ENCODE measurements at regions not wholly inside any gene's neighbourhood (a gene's known extent, or its start where the extent isn't known, plus 50 kb on each side); places are given as distances from the start of the nearest gene placed in this dataset.
A peak's percentile ranks its signal among the peaks of the same experiment; 100 is the strongest.

DNA sequence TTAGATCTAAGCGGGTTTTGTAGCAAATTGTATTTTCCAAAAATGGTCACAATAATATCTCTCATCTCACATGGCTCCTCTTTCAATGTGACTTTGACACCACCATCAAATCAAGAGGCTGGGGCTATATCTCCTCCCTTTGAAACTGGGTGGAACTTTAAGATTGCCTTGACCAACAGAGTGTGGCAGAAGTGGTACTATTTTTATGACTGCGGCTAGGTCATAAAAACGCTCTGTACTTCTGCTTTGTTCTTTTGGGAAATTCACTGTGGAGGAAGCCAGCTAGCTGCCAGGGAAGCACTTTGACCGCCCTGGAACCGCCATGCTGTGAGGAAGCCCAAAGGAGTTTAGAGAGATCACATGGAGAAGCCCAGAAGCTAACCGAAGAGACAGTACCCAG, 50.7 kb upstream of the ACOT11 start:
- H3K4me3 Mint-ChIP-seq: no peak overlapping the region
- H3K27ac Mint-ChIP-seq: no peak overlapping the region
- H3K4me1 Mint-ChIP-seq: peaks cover 8% of the 10 kb centered on the region
- DNase-seq: no peak
- H3K36me3 Mint-ChIP-seq (ENCODE audit: low read depth): no peaks in the 10 kb centered on the region
- H3K9me3 Mint-ChIP-seq: no peaks in the 10 kb centered on the region
- peaks cover 57% of the 10 kb centered on the region for H3K27me3 Mint-ChIP-seq
- intact Hi-C loops (cut with micrococcal nuclease): loop anchor here (5.0 kb wide), 2 partner anchors 45 to 365 kb away; no protein-coding TSS in a partner anchor

DNA sequence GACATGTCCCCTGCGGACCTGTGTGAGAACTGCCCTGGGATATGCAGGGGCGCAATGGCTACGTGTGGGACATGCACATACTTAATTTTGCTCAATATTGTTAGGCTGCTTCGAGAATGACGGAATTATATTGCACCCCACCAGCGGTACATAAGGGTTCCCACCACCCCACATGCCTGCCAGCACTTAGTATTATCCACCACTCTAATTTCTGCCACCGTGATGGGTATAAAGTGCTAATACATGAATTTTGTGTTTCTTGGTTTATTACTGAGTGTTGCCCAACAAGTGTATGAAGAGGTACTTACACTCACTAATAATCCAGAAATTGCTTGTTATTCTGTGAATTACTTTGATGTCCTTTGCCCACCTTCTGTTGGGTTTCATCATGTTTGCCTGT, 52.1 kb upstream of the ACOT11 start:
- Mint-ChIP-seq H3K36me3 (ENCODE audit: low read depth) (no peaks in the 10 kb centered on the region), H3K27me3 (peaks cover 52% of the 10 kb centered on the region), H3K27ac (no peak overlapping the region), H3K9me3 (no peaks in the 10 kb centered on the region), H3K4me1 (peaks cover 8% of the 10 kb centered on the region), H3K4me3 (no peak overlapping the region)
- no peak for DNase-seq
- intact Hi-C loops (cut with micrococcal nuclease): loop anchor here (5.0 kb wide), 2 partner anchors 46 to 364 kb away; no protein-coding TSS in a partner anchor

- Mint-ChIP-seq H3K4me3 (no peak overlapping the region), H3K36me3 (ENCODE audit: low read depth) (no peaks in the 10 kb centered on the region), H3K27me3 (peaks cover 44% of the 10 kb centered on the region)
Observed at GRCh38 chr1:54493608-54494007, 54.4 kb upstream of the ACOT11 start.

GRCh38 chr1:54490361-54491248, 57.4 kb upstream of the ACOT11 start:
- H3K36me3 Mint-ChIP-seq (ENCODE audit: low read depth): no peaks in the 10 kb centered on the region
- peak; percentile 76 for DNase-seq
- H3K4me1 Mint-ChIP-seq: peaks cover 27% of the 10 kb centered on the region
- H3K9me3 Mint-ChIP-seq: no peaks in the 10 kb centered on the region
- peak overlapping the region; percentile 17 for H3K27ac Mint-ChIP-seq
- intact Hi-C loops (cut with micrococcal nuclease): no loop called here
- H3K4me3 Mint-ChIP-seq: peak overlapping the region; percentile 34
- peaks cover 31% of the 10 kb centered on the region for H3K27me3 Mint-ChIP-seq

More at GRCh38 chr1:54493608-54494007, 54.4 kb upstream of the ACOT11 start:
- no peak for DNase-seq
- intact Hi-C loops (cut with micrococcal nuclease): no loop called here
- H3K4me1 Mint-ChIP-seq: peaks cover 10% of the 10 kb centered on the region
- no peaks in the 10 kb centered on the region for H3K9me3 Mint-ChIP-seq
- H3K27ac Mint-ChIP-seq: no peak overlapping the region

DNA sequence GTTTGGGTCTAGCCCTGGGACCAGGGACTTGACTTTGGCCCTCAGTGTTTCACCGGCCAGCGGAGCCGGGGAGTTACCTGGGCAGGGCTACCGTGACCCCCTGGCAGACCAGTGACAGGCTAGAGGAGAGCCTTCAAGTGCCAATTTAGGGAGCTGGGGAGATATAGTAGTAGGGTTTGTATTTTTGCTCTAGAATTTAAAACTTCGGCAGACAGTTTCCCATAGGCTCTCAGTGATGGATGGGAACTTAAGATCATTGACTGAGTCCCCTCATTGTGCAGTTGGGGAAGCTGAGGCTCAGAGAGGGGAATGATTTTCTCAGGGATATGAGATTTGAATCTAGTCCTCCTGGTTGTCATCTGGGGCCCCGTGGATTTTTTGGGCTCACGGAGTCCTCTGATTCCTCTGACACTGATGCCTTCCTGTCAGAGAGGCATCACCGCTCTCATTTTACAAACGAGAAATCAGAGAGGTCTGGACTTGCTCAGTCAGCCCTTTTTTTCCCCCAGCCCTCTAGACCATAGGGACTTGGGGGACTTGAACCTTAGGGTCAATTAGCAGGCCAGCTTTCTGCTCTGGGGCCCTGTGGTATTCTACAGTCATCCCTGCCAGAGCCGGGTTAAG, 58.3 kb upstream of the ACOT11 start:
- Mint-ChIP-seq H3K27me3 (peaks cover 33% of the 10 kb centered on the region), H3K4me3 (peak overlapping the region; percentile 86), H3K36me3 (ENCODE audit: low read depth) (no peaks in the 10 kb centered on the region), H3K4me1 (peaks cover 31% of the 10 kb centered on the region), H3K27ac (peak overlapping the region; percentile 42), H3K9me3 (no peaks in the 10 kb centered on the region)
- intact Hi-C loops (cut with micrococcal nuclease): loop anchor here (1.0 to 5.0 kb wide), 7 partner anchors 132 to 419 kb away; partner anchors contain the start of genes CYB5RL and MRPL37
- peak; percentile 63 for DNase-seq

DNA sequence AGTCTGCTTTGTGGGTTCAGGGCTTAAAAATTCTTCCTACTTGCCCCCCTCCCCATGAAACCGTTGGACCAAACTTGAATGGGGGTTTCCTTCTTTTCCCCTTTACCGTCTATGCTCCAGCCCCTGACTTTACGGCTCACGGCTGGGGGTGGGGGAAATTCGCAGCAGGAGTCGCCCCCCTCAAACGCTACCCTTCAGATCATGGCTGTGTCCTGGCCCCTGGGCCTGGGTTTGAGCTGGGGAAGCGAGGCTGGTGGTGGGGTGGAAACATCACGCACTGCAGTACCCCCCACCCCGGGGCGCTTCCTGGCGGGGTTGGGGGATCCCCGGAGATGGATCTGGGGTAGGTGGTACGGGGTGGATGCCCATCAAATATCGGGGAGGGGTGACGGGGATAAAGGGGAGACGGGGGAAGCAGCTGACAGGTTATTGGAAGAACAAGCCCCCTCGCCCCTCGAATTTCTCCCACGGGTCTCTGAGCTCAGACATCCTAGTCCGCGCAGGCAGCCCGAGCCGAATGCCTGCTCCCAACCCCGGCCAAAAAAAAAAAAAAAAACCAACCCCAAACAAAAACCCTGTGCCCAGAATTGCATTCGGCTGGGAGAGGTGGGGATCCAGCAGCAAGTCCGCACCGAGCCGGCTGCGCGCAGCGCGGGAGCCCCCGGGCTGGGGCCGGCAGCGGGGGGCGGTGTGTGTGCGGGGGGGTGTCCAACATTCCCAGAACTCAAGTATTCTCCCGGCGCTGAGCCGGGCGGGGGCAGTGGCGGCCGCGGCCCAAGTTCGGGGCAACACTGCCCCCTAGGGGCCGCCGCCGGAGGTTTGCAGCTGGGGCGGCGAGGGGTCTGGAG, 59.0 kb upstream of the ACOT11 start:
- Mint-ChIP-seq H3K4me3 (peak overlapping the region; percentile 86), H3K4me1 (peaks cover 31% of the 10 kb centered on the region), H3K36me3 (ENCODE audit: low read depth) (no peaks in the 10 kb centered on the region), H3K27me3 (peaks cover 29% of the 10 kb centered on the region), H3K9me3 (no peaks in the 10 kb centered on the region), H3K27ac (peak overlapping the region; percentile 69)
- peak; percentile 94 for DNase-seq
- intact Hi-C loops (cut with micrococcal nuclease): loop anchor here (1.0 to 5.0 kb wide), 8 partner anchors 82 to 419 kb away; partner anchors contain the start of genes CYB5RL and MRPL37

DNA sequence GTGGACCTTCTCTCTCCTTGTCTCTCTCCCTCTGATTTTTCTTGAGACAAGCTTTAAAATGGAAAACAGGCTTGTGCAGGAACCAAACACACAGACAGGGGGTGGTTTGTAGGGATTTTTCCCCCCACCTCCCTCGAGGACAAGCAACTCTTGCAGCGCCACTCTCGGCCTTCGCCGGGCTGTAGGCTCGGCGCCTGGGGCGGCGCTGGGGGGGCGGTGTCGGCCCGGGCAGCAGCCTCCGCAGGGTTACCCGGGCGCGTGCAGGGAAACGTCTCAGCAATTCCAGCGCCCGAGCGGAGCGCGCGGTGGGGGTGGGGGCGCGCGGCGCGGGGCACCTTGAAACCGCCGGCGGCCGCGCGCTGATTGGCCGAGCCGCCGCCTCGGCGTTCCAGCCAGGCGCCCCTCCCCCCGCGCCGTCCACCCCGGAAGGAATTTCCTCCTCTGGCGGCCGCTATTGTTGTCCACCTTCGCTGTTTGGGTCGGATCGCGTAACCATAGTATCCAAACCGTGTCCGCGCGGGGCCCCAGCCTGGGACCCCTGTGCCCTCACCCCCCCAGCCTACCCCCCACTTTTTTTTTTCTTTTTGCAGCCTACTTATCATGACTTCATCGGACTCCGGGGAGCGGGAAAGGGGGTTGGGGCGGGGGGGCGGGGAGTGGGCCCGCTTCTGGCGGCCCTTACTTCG, 59.8 kb upstream of the ACOT11 start:
- Mint-ChIP-seq H3K9me3 (no peaks in the 10 kb centered on the region), H3K4me3 (peak overlapping the region; percentile 86), H3K36me3 (ENCODE audit: low read depth) (no peaks in the 10 kb centered on the region), H3K27ac (peak overlapping the region; percentile 86), H3K4me1 (peaks cover 31% of the 10 kb centered on the region), H3K27me3 (peaks cover 29% of the 10 kb centered on the region)
- intact Hi-C loops (cut with micrococcal nuclease): loop anchor here (1.0 to 5.0 kb wide), 4 partner anchors 81 to 257 kb away; no protein-coding TSS in a partner anchor
- peak; percentile 94 for DNase-seq

DNA sequence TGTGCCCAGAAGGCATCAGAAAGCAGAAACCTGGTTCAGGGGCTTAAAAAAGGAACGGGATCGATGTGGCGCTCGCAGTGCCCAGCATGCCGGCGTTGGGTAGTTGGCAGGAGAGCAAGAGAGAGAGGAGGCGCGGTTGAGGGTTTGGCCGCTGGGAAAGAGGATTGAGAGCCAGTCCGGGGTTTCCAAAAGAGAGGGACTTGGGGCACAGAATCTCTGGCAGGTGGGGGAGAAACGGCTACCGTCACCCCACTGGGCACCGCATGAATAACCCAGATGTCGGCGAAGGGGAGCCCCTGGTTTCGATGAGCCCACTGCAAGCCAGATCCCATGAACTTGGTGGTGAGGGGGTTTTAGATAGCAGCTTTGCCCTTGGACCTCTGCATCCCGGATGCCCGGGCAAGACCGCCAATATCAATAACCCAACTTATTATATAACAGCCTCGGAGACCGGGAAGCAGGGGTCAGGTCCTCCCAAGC, 60.4 kb upstream of the ACOT11 start:
- intact Hi-C loops (cut with micrococcal nuclease): loop anchor here (1.0 to 5.0 kb wide), 4 partner anchors 80 to 257 kb away; no protein-coding TSS in a partner anchor
- H3K4me3 Mint-ChIP-seq: peak overlapping the region; percentile 76
- no peaks in the 10 kb centered on the region for H3K9me3 Mint-ChIP-seq
- no peak for DNase-seq
- no peaks in the 10 kb centered on the region for H3K36me3 Mint-ChIP-seq (ENCODE audit: low read depth)
- peak overlapping the region; percentile 84 for H3K27ac Mint-ChIP-seq
- peaks cover 29% of the 10 kb centered on the region for H3K27me3 Mint-ChIP-seq
- peaks cover 31% of the 10 kb centered on the region for H3K4me1 Mint-ChIP-seq

GRCh38 chr1:54486907-54487306, 61.1 kb upstream of the ACOT11 start:
- Mint-ChIP-seq H3K4me1 (peaks cover 32% of the 10 kb centered on the region), H3K4me3 (peak overlapping the region; percentile 76)

GRCh38 chr1:54485416-54485815, 62.6 kb upstream of the ACOT11 start:
- H3K4me3 Mint-ChIP-seq: no peak overlapping the region
- intact Hi-C loops (cut with micrococcal nuclease): loop anchor here (5.0 kb wide), 1 partner anchor 128 kb away; no protein-coding TSS in a partner anchor
- no peaks in the 10 kb centered on the region for H3K9me3 Mint-ChIP-seq
- peaks cover 20% of the 10 kb centered on the region for H3K27me3 Mint-ChIP-seq
- H3K36me3 Mint-ChIP-seq (ENCODE audit: low read depth): no peaks in the 10 kb centered on the region
- DNase-seq: no peak
- no peak overlapping the region for H3K27ac Mint-ChIP-seq
- H3K4me1 Mint-ChIP-seq: peaks cover 43% of the 10 kb centered on the region

More at GRCh38 chr1:54486907-54487306, 61.1 kb upstream of the ACOT11 start:
- DNase-seq: no peak
- Mint-ChIP-seq H3K27me3 (peaks cover 29% of the 10 kb centered on the region), H3K36me3 (ENCODE audit: low read depth) (no peaks in the 10 kb centered on the region), H3K27ac (no peak overlapping the region), H3K9me3 (no peaks in the 10 kb centered on the region)
- intact Hi-C loops (cut with micrococcal nuclease): loop anchor here (5.0 kb wide), 1 partner anchor 130 kb away; no protein-coding TSS in a partner anchor

- intact Hi-C loops (cut with micrococcal nuclease): no loop called here
- DNase-seq: no peak
- H3K9me3 Mint-ChIP-seq: no peaks in the 10 kb centered on the region
- H3K4me3 Mint-ChIP-seq: no peak overlapping the region
- H3K27ac Mint-ChIP-seq: peak overlapping the region; percentile 7
- no peaks in the 10 kb centered on the region for H3K36me3 Mint-ChIP-seq (ENCODE audit: low read depth)
- H3K4me1 Mint-ChIP-seq: peaks cover 45% of the 10 kb centered on the region
- peaks cover 22% of the 10 kb centered on the region for H3K27me3 Mint-ChIP-seq
Observed at GRCh38 chr1:54483875-54484437, 64.1 kb upstream of the ACOT11 start.

DNA sequence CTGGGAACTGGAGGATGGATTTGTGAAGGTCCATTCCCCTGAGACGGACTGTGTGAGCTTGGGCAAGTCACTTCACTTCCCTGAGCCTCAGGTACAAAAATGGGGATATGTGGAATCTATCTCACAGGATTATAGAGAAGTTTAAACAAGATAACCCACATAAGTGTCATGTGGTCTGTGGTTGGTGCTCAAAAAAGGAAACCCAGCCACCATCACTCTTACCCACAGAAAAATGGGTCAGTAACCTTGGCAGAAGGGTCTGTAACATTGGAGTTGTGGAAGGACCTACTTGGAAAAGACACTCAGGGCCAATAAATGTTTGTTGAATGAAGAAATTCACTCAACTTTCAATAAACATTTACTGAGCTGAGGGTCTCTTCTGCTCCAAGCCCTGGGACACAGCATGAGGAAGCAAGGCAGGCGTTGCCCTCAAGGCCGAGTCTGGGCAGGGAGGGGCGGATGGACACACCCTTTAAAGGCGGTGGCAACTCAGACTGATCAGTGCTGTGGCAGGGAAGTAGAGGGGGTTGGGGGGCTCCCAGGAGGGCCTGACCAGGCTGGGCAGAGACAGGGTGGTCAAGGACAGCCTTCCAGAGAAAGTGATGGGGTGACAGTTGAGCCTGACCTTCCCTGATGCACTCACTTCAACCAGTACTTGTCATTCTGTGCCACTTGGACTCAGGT, 66.7 kb upstream of the ACOT11 start:
- Mint-ChIP-seq H3K4me3 (peak overlapping the region; percentile 12), H3K36me3 (ENCODE audit: low read depth) (no peaks in the 10 kb centered on the region), H3K27ac (no peak overlapping the region), H3K27me3 (peaks cover 11% of the 10 kb centered on the region), H3K4me1 (peaks cover 38% of the 10 kb centered on the region), H3K9me3 (no peaks in the 10 kb centered on the region)
- no peak for DNase-seq
- intact Hi-C loops (cut with micrococcal nuclease): no loop called here
